HL-60/S4 treated with retinoic acid at 250 ng/mL for 4 days and 3 days (cell line): ENCODE measurements at regions not wholly inside any gene's neighbourhood (a gene's known extent, or its start where the extent isn't known, plus 50 kb on each side); places are given as distances from the start of the nearest gene placed in this dataset.

Source experiments
- in situ Hi-C: fragments of 300-500 bp; cut with MboI; formaldehyde crosslinking; loops from 2 replicates; pipeline ENCODE4 v1.7.0; 2022; ENCODE audit warnings: low sequenced_read_pairs

DNA sequence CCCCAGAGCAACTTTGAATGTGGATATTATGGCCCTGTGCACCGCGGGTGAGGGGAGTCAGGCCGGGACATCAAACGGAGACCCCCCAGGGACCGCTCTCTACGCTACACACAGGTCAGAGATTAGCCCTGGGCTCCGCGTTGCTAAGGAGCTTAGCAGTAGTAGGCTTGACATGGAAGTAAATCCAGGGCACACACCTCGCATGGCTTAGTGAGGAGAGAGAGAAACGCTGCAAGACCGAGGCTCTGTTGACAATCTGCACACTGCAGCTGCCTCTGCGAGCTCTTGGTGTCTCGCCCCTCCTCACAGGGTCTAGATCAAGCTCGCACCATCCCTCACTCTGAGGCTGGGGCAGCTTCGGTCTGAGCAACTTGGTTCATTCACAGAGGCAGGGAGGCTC, 116.1 kb upstream of the CDH4 start:
- in situ Hi-C loops, result no loop called here

DNA sequence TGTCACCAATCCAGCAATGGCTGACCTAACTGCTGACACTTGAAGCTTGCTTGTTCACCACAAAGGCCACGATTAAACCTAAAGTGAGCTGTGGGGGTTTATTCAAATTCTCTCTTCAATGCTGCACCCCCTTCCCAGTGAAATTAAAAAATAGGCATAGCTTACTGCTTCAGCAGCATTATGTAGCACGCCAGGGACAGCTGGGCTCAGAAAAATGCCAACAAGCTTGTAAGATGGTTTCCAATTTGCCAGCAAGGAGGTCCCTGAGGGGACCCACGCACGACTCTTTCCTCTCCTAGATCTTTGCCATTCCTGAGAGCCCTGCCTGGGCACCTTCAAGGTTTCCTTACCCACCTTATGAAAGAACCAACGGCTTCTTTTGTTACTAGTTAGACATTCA, 113.5 kb upstream of the CDH4 start:
- in situ Hi-C loops, result no loop called here

DNA sequence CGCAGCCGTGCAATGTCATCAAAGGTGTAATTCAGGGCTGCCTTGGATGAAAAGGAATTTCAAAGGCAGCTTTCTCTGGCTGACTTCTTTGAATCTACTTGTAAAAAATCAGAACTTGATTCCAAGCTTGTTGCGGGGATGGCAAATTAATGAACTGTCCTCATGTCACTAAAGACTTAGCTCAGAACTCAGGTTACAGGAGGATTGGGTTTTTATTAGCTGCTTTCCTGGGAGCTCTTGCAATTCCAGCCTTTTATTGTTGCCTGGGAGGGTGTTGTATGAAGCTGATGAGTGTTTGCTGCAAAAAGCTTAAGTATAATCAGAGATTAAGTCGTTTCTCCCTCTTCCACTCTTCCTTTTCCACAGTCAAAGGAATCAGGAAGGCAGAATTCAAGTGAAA, 113.0 kb upstream of the CDH4 start:
- in situ Hi-C loops, result no loop called here

DNA sequence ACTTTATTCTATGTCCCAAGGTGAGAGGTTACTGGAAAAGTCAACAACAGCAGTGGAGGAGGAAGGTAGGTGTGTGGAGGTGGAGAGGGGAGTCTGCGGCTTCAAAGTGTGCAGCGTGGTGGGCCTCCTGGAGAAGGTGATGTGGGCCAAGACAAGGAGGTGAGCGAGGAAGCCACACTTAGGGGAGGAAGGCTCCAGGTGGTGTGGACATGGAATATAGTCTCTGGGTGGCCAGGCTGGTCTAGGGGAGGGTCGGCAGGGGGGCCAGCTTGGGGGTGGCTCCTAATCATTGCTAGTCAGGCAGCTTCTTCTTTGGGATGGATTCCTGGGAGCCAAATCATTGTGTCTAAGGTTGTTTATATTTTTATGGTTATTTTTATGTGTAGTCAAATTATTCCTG, 111.5 kb upstream of the CDH4 start:
- in situ Hi-C loops, result no loop called here

DNA sequence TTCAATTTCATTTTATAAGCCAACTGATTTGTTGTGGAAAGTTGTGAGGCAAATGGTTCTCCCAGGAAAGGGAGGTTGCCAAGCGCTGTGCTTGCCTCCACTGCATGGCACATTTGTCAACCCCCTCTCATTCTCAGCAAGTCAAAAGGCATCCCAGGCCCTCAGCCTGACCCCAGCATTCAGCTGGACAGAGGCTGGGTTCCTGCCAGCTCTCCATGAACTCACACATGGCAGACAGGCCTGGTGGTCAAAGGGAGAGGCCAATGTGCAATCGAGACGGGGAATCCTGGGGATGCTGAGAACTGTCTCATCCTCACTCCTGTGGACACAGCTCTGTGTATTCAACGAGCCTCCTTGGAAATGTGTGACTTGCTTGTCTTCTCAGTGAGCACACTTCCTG, 106.0 kb upstream of the CDH4 start:
- in situ Hi-C loops, result no loop called here

DNA sequence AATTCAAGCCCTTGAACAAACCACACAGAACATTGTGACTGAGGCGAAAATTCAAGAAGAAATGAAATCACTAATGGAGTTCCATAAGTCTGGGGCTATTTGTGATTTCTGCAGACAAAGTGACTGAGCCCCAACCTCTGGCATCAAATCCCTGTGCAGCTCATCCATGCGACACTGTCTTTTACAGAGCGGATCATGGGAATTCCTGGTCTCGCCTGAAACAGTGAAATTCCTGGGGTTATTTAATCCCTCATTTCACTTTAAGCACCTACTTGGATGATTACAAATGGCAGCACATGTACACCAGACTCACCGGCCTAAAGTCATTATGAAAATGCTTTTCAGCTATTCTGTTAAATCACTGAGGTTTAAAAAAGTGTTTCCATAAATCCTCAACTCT, 102.4 kb upstream of the CDH4 start:
- in situ Hi-C loops, result no loop called here

DNA sequence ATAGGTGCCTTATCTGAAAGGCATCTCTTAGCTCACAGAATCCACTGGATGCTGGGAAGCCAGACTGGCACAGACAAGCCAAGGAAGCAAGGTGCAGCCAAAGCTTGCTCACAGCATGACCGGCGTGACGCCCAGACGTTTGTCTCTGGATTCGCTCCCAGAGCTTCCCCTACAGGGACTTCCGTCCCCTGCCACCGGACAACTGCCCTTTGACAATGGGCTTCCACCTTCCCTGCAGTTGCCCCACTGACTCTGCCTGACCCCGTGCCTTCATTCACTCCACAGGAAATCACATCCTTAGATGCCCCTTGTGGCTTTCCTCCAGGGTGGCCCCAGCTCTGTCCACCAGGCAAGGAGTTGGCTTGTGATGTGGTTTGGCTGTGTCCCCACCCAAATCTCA, 94.8 kb upstream of the CDH4 start:
- in situ Hi-C loops, result no loop called here

DNA sequence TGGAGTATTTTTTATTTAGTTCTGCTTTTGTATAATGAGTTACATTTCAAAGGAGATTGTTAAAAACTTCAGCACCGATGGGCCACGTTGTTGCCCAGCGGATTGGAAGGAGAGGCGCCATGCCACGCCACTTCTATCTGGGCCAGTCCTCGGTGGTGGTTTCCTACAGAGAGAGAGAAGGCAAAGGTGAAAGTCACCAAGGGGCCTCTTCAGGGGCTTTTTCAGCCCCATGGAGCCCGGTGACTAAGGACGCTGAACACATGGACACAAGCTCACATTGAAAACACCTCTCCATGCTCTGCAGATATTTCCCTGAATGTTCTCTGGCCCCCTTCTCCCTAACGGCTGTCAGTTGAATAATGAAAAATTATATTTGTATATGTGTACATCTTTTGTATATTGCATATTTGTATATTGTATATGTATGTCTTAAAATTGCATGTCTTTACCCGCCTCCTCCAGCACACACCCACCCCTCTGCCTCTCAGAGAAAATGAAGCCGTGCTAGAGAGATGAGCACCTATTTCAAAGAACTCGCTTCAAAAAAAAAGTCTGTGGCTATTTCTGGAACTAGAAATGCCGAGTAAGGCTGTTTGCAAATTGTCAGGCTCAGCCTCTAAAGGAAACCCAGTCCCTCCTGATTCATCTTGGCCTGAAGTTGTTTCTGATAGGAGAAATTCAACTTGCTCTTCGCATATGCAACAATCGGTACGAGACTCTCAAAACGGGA, 91.9 kb upstream of the CDH4 start:
- in situ Hi-C loops, result no loop called here

DNA sequence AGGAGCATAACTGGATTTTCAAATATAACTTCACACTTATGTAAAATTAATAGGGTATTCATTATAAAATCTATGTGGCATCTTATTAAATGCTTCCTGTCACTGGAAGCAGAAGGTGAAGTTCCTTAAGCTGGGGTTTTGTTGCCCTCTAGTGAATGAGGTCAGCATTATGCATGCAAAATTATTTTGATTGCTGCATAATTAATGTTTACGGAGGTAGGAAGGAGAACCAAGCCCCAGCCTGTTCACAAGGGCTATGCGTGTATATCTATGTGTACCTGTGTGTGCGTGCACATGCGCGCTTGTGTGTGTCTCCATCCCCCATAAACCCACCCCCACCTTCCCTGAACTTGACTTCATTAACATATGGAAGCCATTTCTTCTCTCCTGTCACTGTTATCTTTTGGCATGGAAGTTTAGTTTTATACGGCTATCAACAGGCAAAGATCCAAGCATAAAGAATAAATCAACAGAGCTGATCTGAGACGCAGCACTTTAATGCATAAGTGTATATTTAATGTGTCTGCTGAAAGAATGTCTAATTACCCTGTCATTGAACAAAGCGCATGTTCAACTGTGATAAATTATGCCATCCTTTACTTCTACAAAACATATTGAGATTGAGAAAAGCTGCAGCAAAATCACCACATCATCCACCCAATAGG, 90.2 kb upstream of the CDH4 start:
- in situ Hi-C loops, result no loop called here

DNA sequence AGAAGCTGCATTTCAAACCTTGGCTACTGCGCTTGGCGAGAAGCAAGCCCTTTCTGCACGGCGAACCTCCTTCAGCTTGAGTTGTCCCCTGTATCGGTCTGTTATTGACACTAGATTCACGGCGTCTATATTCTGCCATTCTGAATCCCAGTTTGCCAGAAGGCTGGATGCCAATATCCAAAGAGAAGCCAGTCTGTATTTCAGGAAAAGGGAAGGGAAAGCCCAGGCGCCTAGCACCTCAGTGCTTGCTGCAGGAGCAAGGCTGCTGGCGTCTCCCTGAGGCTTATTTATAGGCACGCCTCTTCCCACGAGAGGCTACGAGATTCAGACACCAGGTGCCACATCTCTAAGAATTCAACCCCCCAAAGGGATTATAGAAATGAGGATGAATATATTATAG, 89.6 kb upstream of the CDH4 start:
- in situ Hi-C loops, result no loop called here

DNA sequence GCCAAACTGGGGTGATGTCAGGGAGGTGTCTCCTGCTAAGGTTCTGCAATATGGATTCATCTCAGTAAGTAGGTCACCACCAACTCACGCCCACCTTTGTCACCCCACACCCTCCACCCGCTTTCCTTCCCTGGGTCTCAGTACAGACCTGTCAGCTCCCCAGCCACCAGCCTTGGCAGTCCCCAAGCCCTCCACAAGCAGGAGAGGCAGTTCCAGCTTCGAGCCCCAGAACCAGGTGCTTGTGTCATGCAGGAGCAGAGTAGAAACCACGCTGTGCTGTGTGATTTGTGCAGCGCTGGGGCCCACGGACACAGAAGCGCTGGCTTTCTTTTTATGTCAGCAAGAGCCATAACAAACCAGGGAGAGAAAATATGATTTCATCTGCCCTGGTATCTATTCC, 89.0 kb upstream of the CDH4 start:
- in situ Hi-C loops, result no loop called here

DNA sequence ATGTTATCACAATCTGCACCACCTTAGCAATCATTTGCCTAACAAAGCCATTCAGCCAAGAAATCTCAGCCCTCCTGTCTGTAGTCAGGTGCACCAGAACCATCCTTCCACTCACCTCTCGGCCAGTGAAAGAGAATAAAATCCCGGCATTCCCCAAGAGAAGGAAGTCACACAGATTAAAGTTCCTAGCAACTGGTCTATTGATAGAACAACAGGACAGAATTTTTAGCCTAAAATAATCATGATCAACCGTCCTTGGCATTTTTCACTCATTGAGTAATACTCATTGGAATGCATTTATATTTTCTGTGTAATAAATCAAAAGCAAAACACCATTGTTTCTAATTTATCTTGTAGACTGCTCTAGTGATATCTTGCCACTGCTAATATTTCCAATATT, 85.7 kb upstream of the CDH4 start:
- in situ Hi-C loops, result no loop called here

DNA sequence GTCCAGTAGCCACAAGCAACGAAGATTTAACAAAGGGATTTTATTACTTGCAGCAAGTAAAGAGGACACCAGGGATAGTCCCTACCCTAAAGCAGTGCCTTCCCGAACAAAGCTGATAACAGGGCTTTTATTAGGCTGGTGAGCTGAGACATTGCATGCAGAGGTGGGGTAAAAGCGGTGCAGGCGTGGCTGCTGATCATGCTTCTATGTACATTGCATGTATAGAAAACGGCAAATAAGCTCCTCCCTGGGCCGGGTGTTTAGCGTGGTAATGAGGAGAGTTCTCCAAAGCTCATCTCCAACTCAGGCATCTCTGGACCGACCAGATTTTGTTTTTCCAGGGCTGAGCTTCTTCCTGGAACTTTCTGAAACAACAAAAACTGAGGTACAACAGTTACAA, 83.5 kb upstream of the CDH4 start:
- in situ Hi-C loops, result no loop called here

DNA sequence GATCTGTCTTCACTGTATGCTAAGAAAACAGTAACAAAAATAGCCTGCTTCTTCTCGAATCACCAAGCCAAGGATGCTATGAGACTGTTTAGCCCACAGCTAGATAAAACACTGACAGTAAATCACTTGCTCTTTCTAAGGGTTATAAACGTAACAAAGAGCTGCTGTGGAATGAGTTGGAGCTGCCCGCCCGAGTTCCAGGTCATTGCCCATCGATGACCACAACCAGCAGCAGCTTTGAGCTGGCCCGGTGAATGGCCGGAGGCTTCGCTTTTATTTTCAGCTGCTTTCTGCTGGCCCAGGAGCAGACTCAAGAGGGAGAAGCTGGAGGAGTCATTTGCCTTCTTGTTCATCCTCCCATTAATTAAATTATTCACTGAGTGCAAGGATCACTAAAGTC, 82.2 kb upstream of the CDH4 start:
- in situ Hi-C loops, result no loop called here

DNA sequence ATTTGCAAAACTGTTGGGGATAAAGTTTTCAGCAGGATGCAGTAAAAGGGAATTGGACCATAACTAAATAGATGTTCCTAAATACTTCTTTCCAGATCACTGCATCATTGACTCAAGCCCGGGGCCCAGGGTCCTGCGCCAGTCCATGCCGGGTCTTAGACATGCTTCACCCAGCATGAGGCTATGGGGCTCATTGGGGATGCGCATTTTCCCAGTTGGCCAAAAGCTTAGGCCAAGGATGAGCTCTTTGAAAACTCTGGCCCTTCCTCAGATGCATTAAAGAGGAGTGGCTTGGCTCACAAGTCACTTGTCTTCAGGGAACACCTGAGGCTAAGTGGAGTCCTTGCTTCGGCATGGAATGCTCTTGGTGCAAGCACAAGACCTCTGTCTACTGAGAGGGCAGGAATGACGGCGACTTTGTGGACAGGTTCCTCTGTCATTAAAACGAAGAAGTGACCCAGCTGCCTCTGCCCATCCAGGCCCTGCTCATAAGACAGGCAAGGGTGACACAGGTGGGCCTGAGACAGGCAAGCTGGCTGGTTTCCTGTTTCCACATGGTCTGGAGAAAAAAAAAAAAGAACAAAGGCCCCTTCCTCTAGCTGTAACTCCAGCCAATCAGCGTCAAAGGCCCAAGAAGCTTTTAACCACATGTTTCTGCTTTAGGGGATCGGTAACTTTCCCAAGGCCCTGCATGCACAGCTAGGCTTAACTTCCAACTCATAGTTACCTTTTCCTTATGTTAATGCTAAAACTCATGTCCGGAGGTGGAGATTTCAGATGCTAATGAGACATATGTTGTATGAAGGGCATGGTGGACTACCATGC, 81.4 kb upstream of the CDH4 start:
- in situ Hi-C loops, result no loop called here

DNA sequence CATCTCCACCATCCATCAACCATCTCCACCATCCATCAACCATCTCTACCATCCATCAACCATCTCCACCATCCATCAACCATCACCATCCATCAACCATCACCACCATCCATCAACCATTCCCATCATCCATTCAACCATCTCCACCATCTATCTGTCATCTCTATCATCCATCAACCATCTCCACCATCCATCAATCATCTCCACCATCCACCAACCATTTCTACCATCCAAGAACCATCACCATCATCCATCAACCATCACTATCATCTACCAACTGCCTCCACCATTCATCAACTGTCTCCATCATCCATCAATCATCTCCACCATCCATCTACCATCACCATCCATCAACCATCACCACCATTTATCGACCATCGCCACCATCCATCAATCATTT, 78.8 kb upstream of the CDH4 start:
- in situ Hi-C loops, result no loop called here

DNA sequence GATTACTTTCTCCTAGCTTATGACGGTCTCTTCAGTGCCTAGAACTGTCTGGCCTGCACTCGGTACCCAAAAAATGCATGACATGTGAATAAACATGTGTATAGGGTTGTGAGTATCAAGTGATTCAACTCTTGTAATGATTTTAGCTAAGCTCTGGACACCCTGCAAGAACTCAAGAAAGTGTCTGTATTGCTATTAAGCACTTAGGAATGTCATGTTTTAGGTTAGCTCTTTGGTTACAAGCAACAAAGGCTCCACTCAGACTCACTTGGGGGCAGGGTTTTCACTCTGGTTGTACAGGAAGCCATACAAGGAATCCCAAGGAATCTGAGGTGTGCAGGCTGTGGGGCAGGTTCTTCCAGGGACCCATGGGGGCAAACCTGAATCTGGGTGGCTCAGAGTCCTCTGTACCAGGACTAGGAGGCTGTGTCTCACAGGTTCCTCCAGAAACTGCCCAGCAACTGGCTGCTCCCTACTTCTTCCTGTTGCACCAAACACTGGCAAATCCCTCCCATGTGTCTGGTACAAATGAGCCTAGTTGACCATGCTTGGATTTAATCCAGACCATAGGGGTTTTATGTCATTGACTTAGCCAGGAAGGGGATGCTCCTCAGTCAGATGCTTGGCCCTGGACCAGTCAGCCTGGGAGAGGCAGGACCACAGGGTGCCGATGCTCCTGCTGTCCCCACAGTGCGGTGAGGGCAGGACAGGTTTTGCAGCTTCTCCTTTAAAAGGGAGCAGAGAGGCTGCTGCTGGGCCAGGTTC, 77.9 kb upstream of the CDH4 start:
- in situ Hi-C loops, result no loop called here

DNA sequence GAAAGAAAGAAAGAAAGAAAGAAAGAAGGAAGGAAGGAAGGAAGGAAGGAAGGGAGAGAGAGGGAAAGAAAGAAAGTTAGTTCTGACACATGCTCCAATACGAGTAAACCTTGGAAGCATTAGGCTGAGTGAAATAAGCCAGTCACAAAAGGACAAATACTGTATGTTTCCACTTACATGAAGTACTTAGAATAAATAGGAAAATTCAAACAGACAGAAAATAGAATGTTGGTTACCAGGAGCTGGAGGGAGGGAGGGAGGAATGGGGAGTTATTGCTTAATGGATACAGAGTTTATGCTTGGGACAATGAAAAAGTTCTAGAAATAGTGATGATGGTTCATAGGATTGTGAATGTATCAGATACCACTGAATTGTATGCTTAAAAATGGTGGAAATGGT, 75.2 kb upstream of the CDH4 start:
- in situ Hi-C loops, result no loop called here

DNA sequence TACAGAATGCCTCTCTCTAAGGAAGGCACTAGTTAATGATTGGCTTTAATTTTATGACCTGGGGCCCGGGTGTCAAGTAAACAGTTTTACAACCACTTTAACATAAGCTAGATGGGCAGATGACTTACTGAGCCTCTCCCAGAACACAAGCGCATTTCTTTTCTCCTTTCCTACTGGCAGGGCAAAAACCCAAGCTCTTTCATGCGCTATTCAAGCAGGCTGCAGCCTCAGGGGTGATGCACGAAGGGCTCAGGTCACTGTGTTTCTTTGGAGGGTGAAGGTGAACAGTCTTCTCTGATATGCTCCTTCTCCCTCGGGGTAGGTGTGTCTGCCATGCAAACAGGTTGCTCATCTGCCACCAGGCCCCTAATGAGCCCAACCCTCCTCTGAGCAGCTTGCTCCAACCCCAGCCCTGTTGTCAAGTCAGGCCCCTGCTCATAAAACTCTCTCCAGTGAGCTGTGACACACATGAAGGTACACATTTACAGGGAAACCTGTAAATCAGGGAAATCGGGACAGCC, 73.5 kb upstream of the CDH4 start:
- in situ Hi-C loops, result no loop called here

DNA sequence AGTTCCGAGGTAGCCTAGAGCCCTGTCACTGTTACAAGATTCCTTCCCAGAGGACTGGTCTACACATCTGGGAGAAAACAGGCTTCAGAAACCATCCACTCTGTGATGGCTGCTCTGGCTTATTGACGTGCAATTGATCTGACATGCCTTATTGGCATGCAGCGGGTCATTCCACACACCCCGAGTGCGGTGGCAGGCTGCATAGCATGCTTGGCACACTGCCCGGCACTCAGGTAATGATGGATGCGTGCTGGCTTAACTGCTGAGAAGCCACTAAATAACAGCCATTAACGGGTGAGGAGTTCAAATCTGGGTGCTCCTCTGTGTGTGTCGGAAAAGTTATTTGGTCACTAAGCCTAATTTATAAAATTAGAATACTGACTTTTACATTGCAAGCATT, 67.9 kb upstream of the CDH4 start:
- in situ Hi-C loops, result no loop called here

DNA sequence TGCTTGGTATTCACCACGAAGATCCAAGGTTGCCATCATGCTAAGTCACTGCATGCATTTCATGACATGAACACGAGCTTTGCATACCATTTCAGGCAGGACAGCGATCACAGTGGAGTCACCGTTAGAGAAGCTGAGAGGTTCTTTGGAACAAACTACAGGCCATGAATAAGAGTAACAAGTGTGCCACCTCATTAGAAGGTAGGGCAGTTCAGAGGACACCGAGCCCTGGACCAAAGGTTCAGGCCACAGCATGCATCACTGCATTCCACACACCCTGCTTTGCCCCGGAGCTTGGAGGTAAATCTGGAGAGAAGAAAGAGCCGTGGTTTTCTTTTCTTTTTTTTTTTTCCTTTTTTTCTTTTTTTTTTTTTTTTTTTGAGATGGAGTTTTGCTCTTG, 66.9 kb upstream of the CDH4 start:
- in situ Hi-C loops, result no loop called here
